ENCODE measurements at regions not wholly inside any gene's neighbourhood (a gene's known extent, or its start where the extent isn't known, plus 50 kb on each side); places are given as distances from the start of the nearest gene placed in this dataset.

GRCh38 chr2:155095613-155096012 lies 397.1 kb downstream of the KCNJ3 start:
- Histone ChIP-seq H3K27me3 (ENCODE audit: control insufficient read depth in 1 of 2, insufficient read depth in 1 of 2, low read length in 2 of 2) (no peaks in the 10 kb centered on the region), H2BK12ac (ENCODE audit: low read length in 2 of 2) (no peak overlapping the region), H3K4ac (ENCODE audit: low read depth in 1 of 2, low read length in 2 of 2) (no peak overlapping the region), H4K8ac (ENCODE audit: low read length) (no peak overlapping the region), H3K9ac (ENCODE audit: low read length) (no peak overlapping the region), H3K18ac (ENCODE audit: low read depth in 1 of 2, low read length in 2 of 2) (no peak overlapping the region), H3K36me3 (ENCODE audit: control insufficient read depth in 1 of 2, insufficient read depth in 2 of 2, low read depth in 1 of 2, low read length in 2 of 2) (no peaks in the 10 kb centered on the region), H3K14ac (ENCODE audit: low read length in 2 of 2) (no peak overlapping the region), H3K9me3 (ENCODE audit: control insufficient read depth, low read length) (peaks cover 2% of the 10 kb centered on the region), H3K4me2 (ENCODE audit: low read length, poor library complexity, severe bottlenecking) (no peak overlapping the region), H2BK5ac (ENCODE audit: low read depth, low read length, poor library complexity, severe bottlenecking) (no peak overlapping the region), H4K91ac (ENCODE audit: low read length) (no peak overlapping the region), H2AFZ (ENCODE audit: low read depth, low read length) (no peak overlapping the region), H3K79me1 (replicated peaks; ENCODE audit: low read length, poor library complexity, severe bottlenecking) (no peaks in the 10 kb centered on the region), H2AK5ac (ENCODE audit: low read length, severe bottlenecking) (no peak overlapping the region), H2BK15ac (ENCODE audit: low read depth, poor library complexity, severe bottlenecking) (no peak overlapping the region), H2BK120ac (ENCODE audit: low read depth, low read length) (no peak overlapping the region), H3K4me1 (ENCODE audit: control insufficient read depth, insufficient read depth, low read depth, low read length) (peaks cover 7% of the 10 kb centered on the region), H3K4me3 (ENCODE audit: insufficient read depth in 1 of 2, low read depth in 1 of 2, low read length in 2 of 2) (no peak overlapping the region), H3K27ac (ENCODE audit: low read length, poor library complexity, severe bottlenecking) (no peak overlapping the region), H3K23ac (ENCODE audit: low read length in 2 of 2) (no peak overlapping the region)
- WGBS: 68% methylated on average over 1 of the region's 1 CpG
- DNase-seq: no peak

- Histone ChIP-seq H3K18ac (ENCODE audit: low read depth in 1 of 2, low read length in 2 of 2) (no peak overlapping the region), H3K9ac (ENCODE audit: low read length) (no peak overlapping the region), H2BK5ac (ENCODE audit: low read depth, low read length, poor library complexity, severe bottlenecking) (no peak overlapping the region), H3K4me3 (ENCODE audit: insufficient read depth in 1 of 2, low read depth in 1 of 2, low read length in 2 of 2) (no peak overlapping the region), H3K23ac (ENCODE audit: low read length in 2 of 2) (no peak overlapping the region), H2AK5ac (ENCODE audit: low read length, severe bottlenecking) (no peak overlapping the region), H2BK15ac (ENCODE audit: low read depth, poor library complexity, severe bottlenecking) (no peak overlapping the region), H3K4me1 (ENCODE audit: control insufficient read depth, insufficient read depth, low read depth, low read length) (no peaks in the 10 kb centered on the region), H3K27ac (ENCODE audit: low read length, poor library complexity, severe bottlenecking) (no peak overlapping the region), H2BK12ac (ENCODE audit: low read length in 2 of 2) (no peak overlapping the region), H3K79me1 (replicated peaks; ENCODE audit: low read length, poor library complexity, severe bottlenecking) (no peaks in the 10 kb centered on the region), H2BK120ac (ENCODE audit: low read depth, low read length) (no peak overlapping the region), H3K14ac (ENCODE audit: low read length in 2 of 2) (no peak overlapping the region), H3K27me3 (ENCODE audit: control insufficient read depth in 1 of 2, insufficient read depth in 1 of 2, low read length in 2 of 2) (no peaks in the 10 kb centered on the region), H4K8ac (ENCODE audit: low read length) (no peak overlapping the region), H2AFZ (ENCODE audit: low read depth, low read length) (no peak overlapping the region), H4K91ac (ENCODE audit: low read length) (no peak overlapping the region), H3K4me2 (ENCODE audit: low read length, poor library complexity, severe bottlenecking) (no peak overlapping the region), H3K36me3 (ENCODE audit: control insufficient read depth in 1 of 2, insufficient read depth in 2 of 2, low read depth in 1 of 2, low read length in 2 of 2) (no peaks in the 10 kb centered on the region), H3K9me3 (ENCODE audit: control insufficient read depth, low read length) (no peaks in the 10 kb centered on the region), H3K4ac (ENCODE audit: low read depth in 1 of 2, low read length in 2 of 2) (no peak overlapping the region)
- WGBS: 56% methylated on average over 2 of the region's 2 CpGs
- no peak for DNase-seq
These were observed 381.9 kb downstream of the KCNJ3 start for GRCh38 chr2:155080373-155080772.

- H3K23ac ChIP-seq (ENCODE audit: low read length in 2 of 2): no peak overlapping the region
- no peak overlapping the region for H3K4ac ChIP-seq (ENCODE audit: low read depth in 1 of 2, low read length in 2 of 2)
These were observed 372.0 kb downstream of the KCNJ3 start for GRCh38 chr2:155070489-155070888.

GRCh38 chr2:155062922-155063258 lies 364.4 kb downstream of the KCNJ3 start:
- no peak for DNase-seq
- WGBS: no CpG with 5 or more reads among the region's 1 CpG
- Histone ChIP-seq H3K9ac (ENCODE audit: low read length) (no peak overlapping the region), H3K27ac (ENCODE audit: low read length, poor library complexity, severe bottlenecking) (no peak overlapping the region), H3K23ac (ENCODE audit: low read length in 2 of 2) (no peak overlapping the region), H3K4me3 (ENCODE audit: insufficient read depth in 1 of 2, low read depth in 1 of 2, low read length in 2 of 2) (no peak overlapping the region), H3K4ac (ENCODE audit: low read depth in 1 of 2, low read length in 2 of 2) (no peak overlapping the region), H3K36me3 (ENCODE audit: control insufficient read depth in 1 of 2, insufficient read depth in 2 of 2, low read depth in 1 of 2, low read length in 2 of 2) (no peaks in the 10 kb centered on the region), H4K91ac (ENCODE audit: low read length) (no peak overlapping the region), H3K27me3 (ENCODE audit: control insufficient read depth in 1 of 2, insufficient read depth in 1 of 2, low read length in 2 of 2) (no peaks in the 10 kb centered on the region), H2BK12ac (ENCODE audit: low read length in 2 of 2) (no peak overlapping the region), H3K18ac (ENCODE audit: low read depth in 1 of 2, low read length in 2 of 2) (no peak overlapping the region), H3K9me3 (ENCODE audit: control insufficient read depth, low read length) (peaks cover 11% of the 10 kb centered on the region), H2BK120ac (ENCODE audit: low read depth, low read length) (no peak overlapping the region), H3K4me1 (ENCODE audit: control insufficient read depth, insufficient read depth, low read depth, low read length) (no peaks in the 10 kb centered on the region), H3K14ac (ENCODE audit: low read length in 2 of 2) (no peak overlapping the region), H2BK5ac (ENCODE audit: low read depth, low read length, poor library complexity, severe bottlenecking) (no peak overlapping the region), H3K4me2 (ENCODE audit: low read length, poor library complexity, severe bottlenecking) (no peak overlapping the region), H4K8ac (ENCODE audit: low read length) (no peak overlapping the region), H2AK5ac (ENCODE audit: low read length, severe bottlenecking) (no peak overlapping the region), H2AFZ (ENCODE audit: low read depth, low read length) (no peak overlapping the region), H3K79me1 (replicated peaks; ENCODE audit: low read length, poor library complexity, severe bottlenecking) (no peaks in the 10 kb centered on the region), H2BK15ac (ENCODE audit: low read depth, poor library complexity, severe bottlenecking) (no peak overlapping the region)

More at GRCh38 chr2:155070489-155070888, 372.0 kb downstream of the KCNJ3 start:
- no peak for DNase-seq
- Histone ChIP-seq H2BK5ac (ENCODE audit: low read depth, low read length, poor library complexity, severe bottlenecking) (no peak overlapping the region), H3K9ac (ENCODE audit: low read length) (no peak overlapping the region), H2AFZ (ENCODE audit: low read depth, low read length) (no peak overlapping the region), H4K8ac (ENCODE audit: low read length) (no peak overlapping the region), H2BK12ac (ENCODE audit: low read length in 2 of 2) (no peak overlapping the region), H2BK15ac (ENCODE audit: low read depth, poor library complexity, severe bottlenecking) (no peak overlapping the region), H3K4me3 (ENCODE audit: insufficient read depth in 1 of 2, low read depth in 1 of 2, low read length in 2 of 2) (no peak overlapping the region), H4K91ac (ENCODE audit: low read length) (no peak overlapping the region), H3K27ac (ENCODE audit: low read length, poor library complexity, severe bottlenecking) (no peak overlapping the region), H3K9me3 (ENCODE audit: control insufficient read depth, low read length) (peaks cover 10% of the 10 kb centered on the region), H3K14ac (ENCODE audit: low read length in 2 of 2) (no peak overlapping the region), H3K79me1 (replicated peaks; ENCODE audit: low read length, poor library complexity, severe bottlenecking) (no peaks in the 10 kb centered on the region), H3K18ac (ENCODE audit: low read depth in 1 of 2, low read length in 2 of 2) (no peak overlapping the region), H3K4me1 (ENCODE audit: control insufficient read depth, insufficient read depth, low read depth, low read length) (no peaks in the 10 kb centered on the region), H3K36me3 (ENCODE audit: control insufficient read depth in 1 of 2, insufficient read depth in 2 of 2, low read depth in 1 of 2, low read length in 2 of 2) (no peaks in the 10 kb centered on the region), H3K4me2 (ENCODE audit: low read length, poor library complexity, severe bottlenecking) (no peak overlapping the region), H2AK5ac (ENCODE audit: low read length, severe bottlenecking) (no peak overlapping the region), H3K27me3 (ENCODE audit: control insufficient read depth in 1 of 2, insufficient read depth in 1 of 2, low read length in 2 of 2) (no peaks in the 10 kb centered on the region), H2BK120ac (ENCODE audit: low read depth, low read length) (no peak overlapping the region)
- no CpG with 5 or more reads among the region's 1 CpG for WGBS
